Esophagus muscularis mucosa (tissue), 4 donors: ENCODE measurements at regions not wholly inside any gene's neighbourhood (a gene's known extent, or its start where the extent isn't known, plus 50 kb on each side); places are given as distances from the start of the nearest gene placed in this dataset.
"Not testable (repeated sequence)": the region's sequence is repeated elsewhere in the genome, so short reads cannot be mapped to it uniquely, and the experiment has no call there.

Experiments
- DNase-seq: peaks from one replicate; pipeline ENCODE4 v3.0.0-alpha.2; 2017; ENCODE audit errors: extremely low spot score
- H3K27ac ChIP-seq, 4 donors: fragments of 200-600 bp; sonication (generic); replicated peaks in 1 of 4; 1 replicate in 3 of 4; 2 replicates in 1 of 4; pipeline ENCODE4 v1.5.1; 2016 to 2019; ENCODE audit warnings: mild to moderate bottlenecking in 1 of 4
- H3K27me3 ChIP-seq, 4 donors: fragments of 200-600 bp; sonication (generic); one replicate each; pipeline versions ENCODE4 v1.5.1 to v1.6.0; 2016 to 2019
- H3K36me3 ChIP-seq, 4 donors: fragments of 200-600 bp; sonication (generic); one replicate each; pipeline ENCODE4 v1.5.1; 2016 to 2019
- H3K4me1 ChIP-seq, 4 donors: fragments of 200-600 bp; sonication (generic); one replicate each; pipeline ENCODE4 v1.5.1; 2016 to 2019
- H3K4me3 ChIP-seq, 4 donors: fragments of 200-600 bp; sonication (generic); 1 replicate in 2 of 4; 2 replicates in 2 of 4; pipeline ENCODE4 v1.5.1; 2016 to 2019; ENCODE audit warnings: mild to moderate bottlenecking in 4 of 4, moderate library complexity in 1 of 4
- H3K9me3 ChIP-seq, 4 donors: fragments of 200-600 bp; sonication (generic); 1 replicate in 3 of 4; 2 replicates in 1 of 4; pipeline ENCODE4 v1.5.1; 2016 to 2019
- EP300 ChIP-seq: sonication (generic); formaldehyde crosslinking; IDR thresholded peaks from one replicate; pipeline ENCODE4 v1.6.1; 2017; ENCODE audit warnings: antibody characterized with exemption
- POLR2A ChIP-seq: fragments of 450-650 bp; IDR thresholded peaks from one replicate; pipeline ENCODE4 v1.6.1; 2017; ENCODE audit warnings: antibody characterized with exemption, moderate library complexity, mild to moderate bottlenecking, low read depth
- POLR2AphosphoS5 ChIP-seq, 2 donors: sonication (generic); formaldehyde crosslinking; IDR thresholded peaks; one replicate each; pipeline ENCODE4 v1.6.1; 2017; ENCODE audit warnings: antibody characterized with exemption in 2 of 2
- WGBS: methylation state at CpG from one replicate; pipeline ENCODE4 v1.1.5; 2018; 5-methylcytosine and 5-hydroxymethylcytosine counted together
- intact Hi-C: fragments of 100-400 bp; cut with DNase I; formaldehyde crosslinking; loops from one replicate; pipeline ENCODE4 v1.15.1; 2023
- TF ChIP-seq, protein P1 (sequence below), 3 experiments: fragments of 200-600 bp in 2 of 3; fragments of 450-650 bp in 1 of 3; sonication (generic) in 2 of 3; IDR thresholded peaks; one replicate each; pipeline ENCODE4 v1.5.1; 2017 to 2019; ENCODE audit warnings: antibody characterized with exemption in 3 of 3, mild to moderate bottlenecking in 2 of 3, moderate library complexity in 1 of 3

DNA sequence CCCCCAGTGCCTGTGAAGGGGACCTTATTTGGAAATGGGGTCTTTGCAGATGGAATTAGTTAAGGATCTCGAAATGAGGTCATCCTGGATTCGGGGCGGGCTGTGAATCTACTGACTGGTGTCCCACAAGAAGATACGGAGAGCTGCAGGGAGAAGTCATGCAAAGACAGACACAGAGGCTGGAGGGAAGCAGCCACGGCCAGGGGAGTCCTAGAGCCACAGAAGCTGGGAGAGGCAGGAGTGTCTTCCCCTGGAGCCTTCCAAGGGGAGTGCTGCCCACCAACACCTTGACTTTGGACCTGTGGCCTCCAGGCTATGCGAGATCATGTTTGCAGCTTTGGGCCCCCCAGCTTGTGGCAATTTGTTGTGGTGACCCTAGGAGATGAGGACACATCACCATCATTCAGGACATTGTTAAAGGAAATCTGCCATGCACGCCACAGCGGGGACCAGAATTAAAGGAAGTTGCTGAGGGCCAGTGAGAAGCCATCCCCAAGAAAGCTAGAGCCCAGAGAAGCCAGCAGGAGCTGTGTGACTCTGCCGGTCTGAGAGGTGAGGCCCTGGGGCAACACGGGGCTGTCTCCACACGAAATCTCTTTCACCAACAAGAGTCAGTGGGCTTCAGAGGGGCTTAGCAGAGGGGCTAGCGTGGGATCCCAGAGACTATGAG, 434.7 kb downstream of the BRD1 start:
- Histone ChIP-seq H3K9me3 (peaks cover 0 to 4% (median 2%) of the 10 kb centered on the region in 4 donors), H3K36me3 (no peaks in the 10 kb centered on the region), H3K4me3 (no peak overlapping the region), H3K4me1 (no peaks in the 10 kb centered on the region), H3K27ac (no peak overlapping the region), H3K27me3 (peaks cover 0 to 57% (median 0%) of the 10 kb centered on the region in 4 donors)
- DNase-seq, result no peak
- intact Hi-C loops, result no loop called here
- no peak for TF ChIP-seq POLR2A
- TF ChIP-seq, protein P1, sequence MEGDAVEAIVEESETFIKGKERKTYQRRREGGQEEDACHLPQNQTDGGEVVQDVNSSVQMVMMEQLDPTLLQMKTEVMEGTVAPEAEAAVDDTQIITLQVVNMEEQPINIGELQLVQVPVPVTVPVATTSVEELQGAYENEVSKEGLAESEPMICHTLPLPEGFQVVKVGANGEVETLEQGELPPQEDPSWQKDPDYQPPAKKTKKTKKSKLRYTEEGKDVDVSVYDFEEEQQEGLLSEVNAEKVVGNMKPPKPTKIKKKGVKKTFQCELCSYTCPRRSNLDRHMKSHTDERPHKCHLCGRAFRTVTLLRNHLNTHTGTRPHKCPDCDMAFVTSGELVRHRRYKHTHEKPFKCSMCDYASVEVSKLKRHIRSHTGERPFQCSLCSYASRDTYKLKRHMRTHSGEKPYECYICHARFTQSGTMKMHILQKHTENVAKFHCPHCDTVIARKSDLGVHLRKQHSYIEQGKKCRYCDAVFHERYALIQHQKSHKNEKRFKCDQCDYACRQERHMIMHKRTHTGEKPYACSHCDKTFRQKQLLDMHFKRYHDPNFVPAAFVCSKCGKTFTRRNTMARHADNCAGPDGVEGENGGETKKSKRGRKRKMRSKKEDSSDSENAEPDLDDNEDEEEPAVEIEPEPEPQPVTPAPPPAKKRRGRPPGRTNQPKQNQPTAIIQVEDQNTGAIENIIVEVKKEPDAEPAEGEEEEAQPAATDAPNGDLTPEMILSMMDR (IDR thresholded peaks at IDR 0.05), result no peak
- no peak for TF ChIP-seq POLR2AphosphoS5 (IDR thresholded peaks at IDR 0.05)
- TF ChIP-seq EP300, result no peak
- WGBS, result 66% methylated on average over 8 of the region's 12 CpGs

DNA sequence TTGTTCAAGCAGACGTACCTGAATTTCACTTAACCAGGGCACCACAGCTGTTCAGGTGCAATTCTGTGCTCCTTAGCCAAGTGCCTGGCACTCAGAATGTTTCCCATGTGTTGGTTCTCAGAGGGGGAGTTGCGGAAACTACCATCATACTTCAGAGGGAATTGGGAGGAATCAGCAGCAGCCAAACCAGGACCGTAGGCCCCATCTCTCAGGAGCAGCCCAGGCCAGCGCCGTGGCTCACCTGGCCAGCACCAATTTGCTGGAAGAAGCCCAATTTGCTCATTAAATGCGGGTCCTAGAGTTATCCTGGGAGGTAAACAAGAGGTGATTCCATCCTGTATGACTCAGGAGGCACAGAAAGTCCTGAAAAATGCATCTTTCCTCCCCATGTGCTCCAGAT, 435.4 kb downstream of the BRD1 start:
- intact Hi-C loops, result no loop called here
- Histone ChIP-seq H3K36me3 (no peaks in the 10 kb centered on the region), H3K9me3 (peaks cover 0 to 4% (median 2%) of the 10 kb centered on the region in 4 donors), H3K27me3 (peaks cover 0 to 52% (median 0%) of the 10 kb centered on the region in 4 donors), H3K4me3 (no peak overlapping the region), H3K4me1 (no peaks in the 10 kb centered on the region), H3K27ac (no peak overlapping the region)
- DNase-seq, result no peak
- WGBS, result 73% methylated on average over 3 of the region's 6 CpGs
- TF ChIP-seq, protein P1 (IDR thresholded peaks at IDR 0.05), result no peak
- TF ChIP-seq POLR2AphosphoS5 (IDR thresholded peaks at IDR 0.05), result no peak
- no peak for TF ChIP-seq POLR2A
- TF ChIP-seq EP300, result no peak

DNA sequence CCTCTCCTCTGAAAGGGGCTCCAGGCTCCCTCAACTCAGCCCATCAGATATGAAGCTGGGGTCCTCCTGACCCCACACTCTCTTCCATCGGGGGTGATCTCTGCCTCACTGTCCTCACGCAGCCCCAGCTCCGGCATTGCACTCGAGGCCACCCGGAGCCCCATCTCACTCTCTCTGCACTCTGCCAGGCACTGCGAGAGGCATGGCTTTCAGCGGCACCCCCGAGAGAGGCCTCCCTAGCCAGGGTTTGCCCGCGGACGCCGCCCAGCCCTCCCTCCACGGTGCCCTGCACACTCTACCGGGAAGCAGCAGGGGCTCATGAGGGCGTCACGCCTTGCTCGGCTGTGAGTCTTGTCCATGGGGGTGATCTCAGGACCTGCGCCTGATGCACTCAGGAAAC, 436.2 kb downstream of the BRD1 start:
- H3K27me3 ChIP-seq, result peaks cover 0 to 44% (median 0%) of the 10 kb centered on the region in 4 donors
- H3K27ac ChIP-seq, result no peak overlapping the region
- WGBS, result 91% methylated on average over 18 of the region's 18 CpGs
- intact Hi-C loops, result no loop called here
- H3K9me3 ChIP-seq, result peaks cover 0 to 4% (median 2%) of the 10 kb centered on the region in 4 donors
- TF ChIP-seq POLR2AphosphoS5 (IDR thresholded peaks at IDR 0.05), result no peak
- TF ChIP-seq, protein P1 (IDR thresholded peaks at IDR 0.05), result no peak
- no peak for TF ChIP-seq POLR2A
- no peak for TF ChIP-seq EP300
- DNase-seq, result no peak
- no peaks in the 10 kb centered on the region for H3K36me3 ChIP-seq
- no peaks in the 10 kb centered on the region for H3K4me1 ChIP-seq
- no peak overlapping the region for H3K4me3 ChIP-seq

DNA sequence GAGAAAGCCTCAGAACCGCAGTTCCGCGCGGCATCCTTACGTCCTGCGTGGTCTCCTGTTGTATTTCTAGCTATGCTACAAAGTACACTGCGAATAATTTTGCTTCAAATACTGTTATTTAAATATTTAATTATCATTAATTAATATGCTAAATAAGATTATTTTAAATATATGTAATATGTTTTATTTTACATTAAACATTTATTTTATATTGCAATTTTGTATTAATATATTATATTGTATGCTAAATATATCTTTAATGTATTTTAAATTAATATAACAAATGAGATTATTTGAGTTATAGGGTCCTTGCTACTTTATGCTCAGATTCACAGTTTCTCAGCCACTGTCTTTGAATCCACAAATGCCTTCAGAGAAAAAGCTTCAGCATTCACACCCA, 436.7 kb downstream of the BRD1 start:
- peaks cover 0 to 4% (median 2%) of the 10 kb centered on the region in 4 donors for H3K9me3 ChIP-seq
- no peak overlapping the region for H3K4me3 ChIP-seq

DNA sequence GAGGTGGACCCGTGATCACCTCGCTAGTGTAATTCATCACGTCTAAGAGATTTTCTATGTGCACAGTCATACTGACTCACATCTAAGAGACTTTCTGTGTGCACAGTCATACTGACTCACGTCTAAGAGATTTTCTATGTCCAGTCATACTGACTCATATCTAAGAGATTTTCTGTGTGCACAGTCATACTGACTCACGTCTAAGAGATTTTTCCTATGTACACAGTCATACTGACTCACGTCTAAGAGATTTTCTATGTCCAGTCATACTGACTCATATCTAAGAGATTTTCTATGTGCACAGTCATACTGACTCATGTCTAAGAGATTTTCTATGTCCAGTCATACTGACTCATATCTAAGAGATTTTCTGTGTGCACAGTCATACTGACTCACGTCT, 443.8 kb downstream of the BRD1 start:
- WGBS, result 77% methylated on average over 4 of the region's 7 CpGs
- not testable (repeated sequence) for H3K36me3 ChIP-seq, H3K4me1 ChIP-seq, DNase-seq, H3K9me3 ChIP-seq, H3K27ac ChIP-seq, H3K4me3 ChIP-seq
- intact Hi-C loops, result loop anchor here (10.0 kb wide), 1 partner anchor 59 kb away; no protein-coding TSS in a partner anchor
- peaks cover 0 to 40% (median 0%) of the 10 kb centered on the region in 4 donors for H3K27me3 ChIP-seq

More for the DNA sequence above, 436.7 kb downstream of the BRD1 start:
- 91% methylated on average over 7 of the region's 7 CpGs for WGBS
- no peak for DNase-seq
- intact Hi-C loops, result no loop called here
- Histone ChIP-seq H3K4me1 (no peaks in the 10 kb centered on the region), H3K27ac (no peak overlapping the region), H3K27me3 (peaks cover 0 to 40% (median 0%) of the 10 kb centered on the region in 4 donors), H3K36me3 (no peaks in the 10 kb centered on the region)
- no peak for TF ChIP-seq POLR2A
- no peak for TF ChIP-seq EP300
- TF ChIP-seq, protein P1 (IDR thresholded peaks at IDR 0.05), result no peak
- no peak for TF ChIP-seq POLR2AphosphoS5 (IDR thresholded peaks at IDR 0.05)
